DOHH2 (cell line): ENCODE measurements at regions not wholly inside any gene's neighbourhood (a gene's known extent, or its start where the extent isn't known, plus 50 kb on each side); places are given as distances from the start of the nearest gene placed in this dataset.

Experiments used
- EZH2phosphoT487 ChIP-seq: fragments of 200-600 bp; sonication (generic); IDR thresholded peaks from 2 replicates; pipeline ENCODE4 v1.6.1; 2017; ENCODE audit warnings: borderline replicate concordance, mild to moderate bottlenecking, antibody characterized with exemption, low read length, moderate library complexity, mixed read lengths
- TF ChIP-seq, protein P1 (sequence below): fragments of 200-600 bp; sonication (generic); IDR thresholded peaks from one replicate; pipeline ENCODE4 v1.5.1; 2014; ENCODE audit warnings: antibody characterized with exemption, mild to moderate bottlenecking, low read depth, low read length; ENCODE audit not compliant: poor library complexity, severe bottlenecking

DNA sequence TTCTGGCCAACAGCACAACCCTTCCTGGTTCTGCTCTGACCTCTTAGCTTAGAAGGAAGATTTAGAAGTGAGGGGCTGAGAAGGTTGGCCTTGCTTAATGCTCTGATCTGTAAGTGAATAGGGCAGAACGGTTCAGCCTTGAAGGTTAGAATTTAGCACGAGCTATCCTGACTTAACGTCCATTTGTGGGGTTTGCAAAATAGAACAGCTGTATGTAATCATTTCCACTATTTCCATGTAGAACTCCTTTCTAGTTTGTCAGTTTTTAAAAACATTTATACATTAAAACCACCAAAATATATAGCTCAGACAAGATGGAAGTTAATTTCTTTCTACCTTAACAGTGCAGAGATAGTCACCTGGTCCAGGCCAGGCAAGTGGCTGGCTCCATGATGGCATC, 89.9 kb downstream of the TBX19 start:
- TF ChIP-seq, protein P1, sequence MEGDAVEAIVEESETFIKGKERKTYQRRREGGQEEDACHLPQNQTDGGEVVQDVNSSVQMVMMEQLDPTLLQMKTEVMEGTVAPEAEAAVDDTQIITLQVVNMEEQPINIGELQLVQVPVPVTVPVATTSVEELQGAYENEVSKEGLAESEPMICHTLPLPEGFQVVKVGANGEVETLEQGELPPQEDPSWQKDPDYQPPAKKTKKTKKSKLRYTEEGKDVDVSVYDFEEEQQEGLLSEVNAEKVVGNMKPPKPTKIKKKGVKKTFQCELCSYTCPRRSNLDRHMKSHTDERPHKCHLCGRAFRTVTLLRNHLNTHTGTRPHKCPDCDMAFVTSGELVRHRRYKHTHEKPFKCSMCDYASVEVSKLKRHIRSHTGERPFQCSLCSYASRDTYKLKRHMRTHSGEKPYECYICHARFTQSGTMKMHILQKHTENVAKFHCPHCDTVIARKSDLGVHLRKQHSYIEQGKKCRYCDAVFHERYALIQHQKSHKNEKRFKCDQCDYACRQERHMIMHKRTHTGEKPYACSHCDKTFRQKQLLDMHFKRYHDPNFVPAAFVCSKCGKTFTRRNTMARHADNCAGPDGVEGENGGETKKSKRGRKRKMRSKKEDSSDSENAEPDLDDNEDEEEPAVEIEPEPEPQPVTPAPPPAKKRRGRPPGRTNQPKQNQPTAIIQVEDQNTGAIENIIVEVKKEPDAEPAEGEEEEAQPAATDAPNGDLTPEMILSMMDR = no peak
- no peak for TF ChIP-seq EZH2phosphoT487
